ENCODE measurements at regions not wholly inside any gene's neighbourhood (a gene's known extent, or its start where the extent isn't known, plus 50 kb on each side); places are given as distances from the start of the nearest gene placed in this dataset.
"Not testable (repeated sequence)": the region's sequence is repeated elsewhere in the genome, so short reads cannot be mapped to it uniquely, and the experiment has no call there.

GRCh38 chr9:67418496-67419079 is 426.2 kb upstream of the SPATA31A3 start:
- TF ChIP-seq CTCF (IDR thresholded peaks at IDR 0.05); POLR2AphosphoS5 (IDR thresholded peaks at IDR 0.05; ENCODE audit: low read depth, low read length); REST (IDR thresholded peaks at IDR 0.05; ENCODE audit: insufficient read depth in 1 of 2, low read depth in 2 of 2, low read length in 1 of 2): not testable (repeated sequence)

All from Panc1 (cell line).